Liver (tissue), 8 donors: ENCODE measurements at regions not wholly inside any gene's neighbourhood (a gene's known extent, or its start where the extent isn't known, plus 50 kb on each side); places are given as distances from the start of the nearest gene placed in this dataset.

Experiments
- DNase-seq: peaks from one replicate; pipeline ENCODE4 v3.0.0-alpha.2; 2017; ENCODE audit warnings: low spot score
- H3K27ac ChIP-seq, 2 donors: one replicate each; pipeline ENCODE4 v1.7.0; 2013; ENCODE audit warnings: inconsistent platforms in 2 of 2, low read length in 2 of 2, control low read depth in 1 of 2, low read depth in 1 of 2, mild to moderate bottlenecking in 1 of 2
- H3K27me3 ChIP-seq, 4 donors: one replicate each; pipeline versions ENCODE4 v1.6.1 to v1.7.0; 2013; ENCODE audit warnings: low read length in 3 of 4, inconsistent platforms in 1 of 4, mild to moderate bottlenecking in 1 of 4, moderate library complexity in 1 of 4; ENCODE audit not compliant: control insufficient read depth in 4 of 4, insufficient read depth in 4 of 4
- H3K36me3 ChIP-seq, 4 donors: one replicate each; pipeline versions ENCODE4 v1.6.1 to v1.7.0; 2013; ENCODE audit warnings: low read length in 3 of 4, mild to moderate bottlenecking in 3 of 4, low read depth in 1 of 4, moderate library complexity in 1 of 4; ENCODE audit not compliant: control insufficient read depth in 4 of 4, insufficient read depth in 3 of 4
- H3K4me1 ChIP-seq, 4 donors: one replicate each; pipeline versions ENCODE4 v1.6.1 to v1.7.0; 2013; ENCODE audit warnings: low read length in 3 of 4, mild to moderate bottlenecking in 3 of 4, moderate library complexity in 1 of 4; ENCODE audit not compliant: control insufficient read depth in 4 of 4, insufficient read depth in 4 of 4
- H3K4me3 ChIP-seq, 3 donors: one replicate each; pipeline versions ENCODE4 v1.6.1 to v1.7.0; 2013; ENCODE audit warnings: low read length in 3 of 3, control low read depth in 1 of 3, low read depth in 1 of 3, mild to moderate bottlenecking in 1 of 3
- H3K9ac ChIP-seq, 2 donors: one replicate each; pipeline ENCODE4 v1.7.0; 2013; ENCODE audit warnings: low read length in 2 of 2, mild to moderate bottlenecking in 2 of 2, moderate library complexity in 2 of 2, control low read depth in 1 of 2, low read depth in 1 of 2
- H3K9me3 ChIP-seq, 4 donors: one replicate each; pipeline versions ENCODE4 v1.6.1 to v1.7.0; 2013; ENCODE audit warnings: low read length in 3 of 4; ENCODE audit not compliant: control insufficient read depth in 4 of 4
- CTCF ChIP-seq: fragments of 150-350 bp; IDR thresholded peaks from 2 replicates; pipeline ENCODE4 v1.5.1; 2017; ENCODE audit warnings: improper control_type of control experiment, low read depth, low read length; ENCODE audit not compliant: missing input control
- GABPA ChIP-seq, 2 donors: IDR thresholded peaks in 1 of 2; conservative IDR thresholded peaks in 1 of 2; 2 replicates each; pipeline ENCODE4 v1.6.1; 2016; ENCODE audit warnings: antibody characterized with exemption in 2 of 2, mild to moderate bottlenecking in 1 of 2, moderate library complexity in 1 of 2
- HNF4A ChIP-seq, 2 donors: conservative IDR thresholded peaks; 2 replicates each; pipeline ENCODE4 v1.6.1; 2016; ENCODE audit warnings: antibody characterized with exemption in 2 of 2, mild to moderate bottlenecking in 2 of 2
- HNF4G ChIP-seq: IDR thresholded peaks from 2 replicates; pipeline ENCODE4 v1.6.1; 2016; ENCODE audit warnings: antibody characterized with exemption
- JUND ChIP-seq, 2 donors: IDR thresholded peaks; 2 replicates each; pipeline ENCODE4 v1.6.1; 2016; ENCODE audit warnings: antibody characterized with exemption in 2 of 2
- MAX ChIP-seq: IDR thresholded peaks from 2 replicates; pipeline ENCODE4 v1.6.1; 2016; ENCODE audit warnings: antibody characterized with exemption
- NR2F2 ChIP-seq: IDR thresholded peaks from 2 replicates; pipeline ENCODE4 v1.6.1; 2016; ENCODE audit warnings: antibody characterized with exemption
- RAD21 ChIP-seq, 2 donors: IDR thresholded peaks; 2 replicates each; pipeline ENCODE4 v1.6.1; 2016; ENCODE audit warnings: antibody characterized with exemption in 2 of 2, mild to moderate bottlenecking in 2 of 2
- TAF1 ChIP-seq: conservative IDR thresholded peaks from 2 replicates; pipeline ENCODE4 v1.6.1; 2016; ENCODE audit warnings: antibody characterized with exemption, mild to moderate bottlenecking
- YY1 ChIP-seq: IDR thresholded peaks from 2 replicates; pipeline ENCODE4 v1.6.1; 2016; ENCODE audit warnings: antibody characterized with exemption, mild to moderate bottlenecking
- ZBTB33 ChIP-seq: IDR thresholded peaks from 2 replicates; pipeline ENCODE4 v1.6.1; 2016; ENCODE audit warnings: antibody characterized with exemption
- WGBS: extraction: QIAGEN DNeasy Blood & Tissue Kit; methylation state at CpG from one replicate; pipeline ENCODE4 v1.1.7; 2013; 5-methylcytosine and 5-hydroxymethylcytosine counted together
- donor health status: healthy.
- donor health status: healthy.
- donor health status: healthy.
- donor health status: healthy.
- donor health status: healthy.

GRCh38 chr4:159484864-159485263 lies 382.0 kb downstream of the RAPGEF2 start (continued):
- TF ChIP-seq ZBTB33 (no peak), HNF4A (conservative IDR thresholded peaks at IDR 0.05) (no peak), JUND (IDR thresholded peaks at IDR 0.05) (no peak), HNF4G (no peak), TAF1 (no peak)

- no peaks in the 10 kb centered on the region for H3K27me3 ChIP-seq
- no peak overlapping the region for H3K27ac ChIP-seq
- TF ChIP-seq MAX = no peak
- TF ChIP-seq NR2F2 = no peak
- TF ChIP-seq RAD21 (IDR thresholded peaks at IDR 0.05) = peak; percentile 96 to 97
- TF ChIP-seq CTCF = peak; percentile 92
- no peak overlapping the region for H3K4me3 ChIP-seq
- H3K36me3 ChIP-seq = no peaks in the 10 kb centered on the region
- peak; percentile 39 for DNase-seq
- 11% methylated on average over 8 of the region's 8 CpGs for WGBS
- H3K9ac ChIP-seq = no peak overlapping the region
- H3K4me1 ChIP-seq = peaks cover 0 to 14% (median 3%) of the 10 kb centered on the region in 4 donors
- H3K9me3 ChIP-seq = no peaks in the 10 kb centered on the region
Observed at GRCh38 chr4:159487284-159487747, 384.4 kb downstream of the RAPGEF2 start.

GRCh38 chr4:159489646-159490045 lies 386.8 kb downstream of the RAPGEF2 start:
- no peak overlapping the region for H3K9ac ChIP-seq
- no peaks in the 10 kb centered on the region for H3K36me3 ChIP-seq

More at GRCh38 chr4:159489646-159490045, 386.8 kb downstream of the RAPGEF2 start:
- H3K9me3 ChIP-seq = no peaks in the 10 kb centered on the region
- TF ChIP-seq ZBTB33 (no peak), GABPA (IDR thresholded peaks at IDR 0.05 in 1 of 2, conservative IDR thresholded peaks at IDR 0.05 in 1 of 2) (no peak), YY1 (no peak), HNF4A (conservative IDR thresholded peaks at IDR 0.05) (peak in 1 of 2 donors; percentile 32)
- no peak overlapping the region for H3K27ac ChIP-seq
- WGBS = 35% methylated on average over 1 of the region's 1 CpG
- peaks cover 0 to 14% (median 3%) of the 10 kb centered on the region in 4 donors for H3K4me1 ChIP-seq
- no peak for DNase-seq
- no peaks in the 10 kb centered on the region for H3K27me3 ChIP-seq
- no peak overlapping the region for H3K4me3 ChIP-seq
